Activated naive CD8-positive, alpha-beta T cell treated with anti-CD3 and anti-CD28 coated beads, Interleukin-2, amount 10 ng/mL, durations not matched to agents 7 days and 5 days (primary cell): ENCODE measurements at regions not wholly inside any gene's neighbourhood (a gene's known extent, or its start where the extent isn't known, plus 50 kb on each side); places are given as distances from the start of the nearest gene placed in this dataset.

Experiments used
- ATAC-seq: fragments of 150-1000 bp; cut with Tn5 transposase; one replicate; pipeline ENCODE4 v1.10.0; 2021; ENCODE audit warnings: low read depth, moderate library complexity
- POLR2A ChIA-PET: fragments of 350-600 bp; sonication (Branson Sonifier 250); formaldehyde crosslinking; loops from one replicate; lab custom pipeline; 2021; ENCODE audit warnings: antibody characterized with exemption; lab: Charles Lee
- DNase-seq: peaks from one replicate; pipeline ENCODE4 v3.0.0; 2021
- H3K27ac Mint-ChIP-seq: one replicate; pipeline ENCODE4 v1.8.0; 2022; ENCODE audit warnings: mild to moderate bottlenecking, mixed read lengths
- H3K27me3 Mint-ChIP-seq: one replicate; pipeline ENCODE4 v1.8.0; 2022; ENCODE audit warnings: mild to moderate bottlenecking, moderate library complexity, mixed read lengths
- H3K36me3 Mint-ChIP-seq: one replicate; pipeline ENCODE4 v1.8.0; 2021; ENCODE audit warnings: mild to moderate bottlenecking, mixed read lengths
- H3K4me1 Mint-ChIP-seq: one replicate; pipeline ENCODE4 v1.8.0; 2021; ENCODE audit warnings: mixed read lengths
- H3K4me3 Mint-ChIP-seq: one replicate; pipeline ENCODE4 v1.8.0; 2022; ENCODE audit warnings: mild to moderate bottlenecking, moderate library complexity, mixed read lengths
- H3K9me3 Mint-ChIP-seq: one replicate; pipeline ENCODE4 v1.8.0; 2021; ENCODE audit warnings: mixed read lengths

- POLR2A ChIA-PET, result no interaction called here
- Mint-ChIP-seq H3K36me3 (no peaks in the 10 kb centered on the region), H3K4me1 (no peaks in the 10 kb centered on the region), H3K27me3 (no peaks in the 10 kb centered on the region), H3K9me3 (no peaks in the 10 kb centered on the region), H3K27ac (no peak overlapping the region), H3K4me3 (no peak overlapping the region)
- DNase-seq (no peak), ATAC-seq (no peak)
These were observed 442.2 kb upstream of the CELF4 start for GRCh38 chr18:38007676-38008330.

GRCh38 chr18:38007026-38007425 lies 441.4 kb upstream of the CELF4 start:
- Mint-ChIP-seq H3K4me1 (no peaks in the 10 kb centered on the region), H3K9me3 (no peaks in the 10 kb centered on the region), H3K36me3 (no peaks in the 10 kb centered on the region), H3K4me3 (no peak overlapping the region), H3K27ac (no peak overlapping the region), H3K27me3 (no peaks in the 10 kb centered on the region)
- DNase-seq, result no peak
- no peak for ATAC-seq
- POLR2A ChIA-PET, result no interaction called here

GRCh38 chr18:38006541-38006940 lies 440.9 kb upstream of the CELF4 start:
- Mint-ChIP-seq H3K27me3 (no peaks in the 10 kb centered on the region), H3K9me3 (no peaks in the 10 kb centered on the region)
- POLR2A ChIA-PET, result no interaction called here

GRCh38 chr18:37997695-37998094 lies 432.1 kb upstream of the CELF4 start:
- Mint-ChIP-seq H3K27me3 (no peaks in the 10 kb centered on the region), H3K4me3 (no peak overlapping the region), H3K36me3 (no peaks in the 10 kb centered on the region), H3K27ac (no peak overlapping the region), H3K9me3 (no peaks in the 10 kb centered on the region), H3K4me1 (no peaks in the 10 kb centered on the region)
- POLR2A ChIA-PET, result no interaction called here
- ATAC-seq (no peak), DNase-seq (no peak)

More at GRCh38 chr18:38006541-38006940, 440.9 kb upstream of the CELF4 start:
- Mint-ChIP-seq H3K27ac (no peak overlapping the region), H3K4me3 (no peak overlapping the region), H3K36me3 (no peaks in the 10 kb centered on the region), H3K4me1 (no peaks in the 10 kb centered on the region)
- DNase-seq (no peak), ATAC-seq (no peak)

- DNase-seq (no peak), ATAC-seq (no peak)
- Mint-ChIP-seq H3K27me3 (no peaks in the 10 kb centered on the region), H3K4me1 (no peaks in the 10 kb centered on the region), H3K4me3 (no peak overlapping the region), H3K9me3 (peaks cover 4% of the 10 kb centered on the region), H3K27ac (no peak overlapping the region), H3K36me3 (no peaks in the 10 kb centered on the region)
- POLR2A ChIA-PET, result no interaction called here
These were observed 422.3 kb upstream of the CELF4 start for GRCh38 chr18:37987901-37988300.

- no peaks in the 10 kb centered on the region for H3K4me1 Mint-ChIP-seq
- POLR2A ChIA-PET, result no interaction called here
- ATAC-seq, result no peak
- no peaks in the 10 kb centered on the region for H3K36me3 Mint-ChIP-seq
- H3K4me3 Mint-ChIP-seq, result no peak overlapping the region
- DNase-seq, result no peak
- H3K9me3 Mint-ChIP-seq, result peaks cover 2% of the 10 kb centered on the region
- H3K27me3 Mint-ChIP-seq, result no peaks in the 10 kb centered on the region
- no peak overlapping the region for H3K27ac Mint-ChIP-seq
These were observed 421.1 kb upstream of the CELF4 start for GRCh38 chr18:37986665-37987064.

GRCh38 chr18:37985126-37985525 lies 419.5 kb upstream of the CELF4 start:
- POLR2A ChIA-PET, result no interaction called here
- Mint-ChIP-seq H3K27me3 (no peaks in the 10 kb centered on the region), H3K9me3 (peaks cover 2% of the 10 kb centered on the region), H3K36me3 (no peaks in the 10 kb centered on the region), H3K4me1 (no peaks in the 10 kb centered on the region), H3K4me3 (no peak overlapping the region), H3K27ac (no peak overlapping the region)
- no peak for DNase-seq
- no peak for ATAC-seq

- peaks cover 3% of the 10 kb centered on the region for H3K27me3 Mint-ChIP-seq
- no peak for DNase-seq
- no peaks in the 10 kb centered on the region for H3K4me1 Mint-ChIP-seq
- H3K9me3 Mint-ChIP-seq, result peaks cover 2% of the 10 kb centered on the region
- H3K36me3 Mint-ChIP-seq, result no peaks in the 10 kb centered on the region
- H3K4me3 Mint-ChIP-seq, result no peak overlapping the region
- POLR2A ChIA-PET, result no interaction called here
- H3K27ac Mint-ChIP-seq, result no peak overlapping the region
- no peak for ATAC-seq
These were observed 415.0 kb upstream of the CELF4 start for GRCh38 chr18:37980556-37980955.

- no peaks in the 10 kb centered on the region for H3K36me3 Mint-ChIP-seq
- no peak overlapping the region for H3K4me3 Mint-ChIP-seq
- peaks cover 3% of the 10 kb centered on the region for H3K27me3 Mint-ChIP-seq
- DNase-seq (no peak), ATAC-seq (no peak)
- POLR2A ChIA-PET, result no interaction called here
- no peaks in the 10 kb centered on the region for H3K4me1 Mint-ChIP-seq
- peaks cover 9% of the 10 kb centered on the region for H3K9me3 Mint-ChIP-seq
- H3K27ac Mint-ChIP-seq, result no peak overlapping the region
These were observed 409.8 kb upstream of the CELF4 start for GRCh38 chr18:37975446-37975845.

- DNase-seq (no peak), ATAC-seq (no peak)
- Mint-ChIP-seq H3K27me3 (no peaks in the 10 kb centered on the region), H3K36me3 (no peaks in the 10 kb centered on the region), H3K27ac (no peak overlapping the region), H3K4me3 (no peak overlapping the region), H3K4me1 (peaks cover 1% of the 10 kb centered on the region), H3K9me3 (peaks cover 5% of the 10 kb centered on the region)
- POLR2A ChIA-PET, result no interaction called here
These were observed 401.7 kb upstream of the CELF4 start for GRCh38 chr18:37967261-37967660.

- peaks cover 1% of the 10 kb centered on the region for H3K9me3 Mint-ChIP-seq
- peaks cover 1% of the 10 kb centered on the region for H3K4me1 Mint-ChIP-seq
- no peak overlapping the region for H3K4me3 Mint-ChIP-seq
- no peak overlapping the region for H3K27ac Mint-ChIP-seq
- POLR2A ChIA-PET, result no interaction called here
- DNase-seq (no peak), ATAC-seq (no peak)
- H3K27me3 Mint-ChIP-seq, result no peaks in the 10 kb centered on the region
- no peaks in the 10 kb centered on the region for H3K36me3 Mint-ChIP-seq
These were observed 400.0 kb upstream of the CELF4 start for GRCh38 chr18:37965572-37965970.

- Mint-ChIP-seq H3K27ac (no peak overlapping the region), H3K4me1 (peaks cover 1% of the 10 kb centered on the region), H3K36me3 (no peaks in the 10 kb centered on the region), H3K9me3 (peaks cover 1% of the 10 kb centered on the region), H3K27me3 (no peaks in the 10 kb centered on the region), H3K4me3 (no peak overlapping the region)
- POLR2A ChIA-PET, result no interaction called here
- no peak for ATAC-seq
- no peak for DNase-seq
These were observed 399.4 kb upstream of the CELF4 start for GRCh38 chr18:37964885-37965571.

GRCh38 chr18:37963837-37964236 lies 398.2 kb upstream of the CELF4 start:
- POLR2A ChIA-PET, result no interaction called here

GRCh38 chr18:37962316-37962966 lies 396.8 kb upstream of the CELF4 start:
- Mint-ChIP-seq H3K9me3 (peaks cover 1% of the 10 kb centered on the region), H3K27me3 (no peaks in the 10 kb centered on the region), H3K36me3 (no peaks in the 10 kb centered on the region), H3K4me1 (peaks cover 1% of the 10 kb centered on the region), H3K27ac (no peak overlapping the region), H3K4me3 (no peak overlapping the region)
- ATAC-seq (no peak), DNase-seq (no peak)
- POLR2A ChIA-PET, result no interaction called here

More at GRCh38 chr18:37963837-37964236, 398.2 kb upstream of the CELF4 start:
- Mint-ChIP-seq H3K9me3 (peaks cover 1% of the 10 kb centered on the region), H3K36me3 (no peaks in the 10 kb centered on the region), H3K4me1 (peaks cover 1% of the 10 kb centered on the region), H3K4me3 (no peak overlapping the region), H3K27me3 (no peaks in the 10 kb centered on the region), H3K27ac (no peak overlapping the region)
- ATAC-seq (no peak), DNase-seq (no peak)
